K562 (cell line): ENCODE measurements at regions not wholly inside any gene's neighbourhood (a gene's known extent, or its start where the extent isn't known, plus 50 kb on each side); places are given as distances from the start of the nearest gene placed in this dataset.

Experiments used
- ATAC-seq: fragments of 200-7000 bp; cut with Tn5 transposase; 3 replicates; pipeline ENCODE4 v1.9.1; 2020; ENCODE audit warnings: moderate library complexity
- BruUV-seq: library from RNA; stranded (reverse); fragments of 400-500 nt; replicated peaks from 2 replicates; lab custom pipeline; 2021; lab: Mats Ljungman, UMichigan
- CTCF ChIA-PET: fragments of 300-600 bp; formaldehyde crosslinking; extraction: SDS; loops from one replicate; lab custom pipeline; 2021; ENCODE audit warnings: low intra/inter-chr PET ratio; lab: Yijun Ruan, JAX
- POLR2A ChIA-PET: fragments of 300-600, 350-650 bp; sonication (Branson Sonifier 250); formaldehyde crosslinking; extraction: SDS; loops from one replicate; lab custom pipeline; 2021; ENCODE audit warnings: antibody characterized with exemption, inconsistent platforms; lab: Yijun Ruan, JAX
- DNase-seq, 4 experiments: peaks; one replicate each; pipeline versions ENCODE4 v3.0.0 to v3.0.0-alpha.2; 2011 to 2018; ENCODE audit warnings: low spot score in 3 of 4, mixed read lengths in 3 of 4; ENCODE audit errors: extremely low read depth in 1 of 4
- FAIRE-seq: peaks from 2 replicates; lab custom pipeline; 2011; peaks lifted over from hg19 to GRCh38; lab: Jason Lieb, UNC
- H2AFZ ChIP-seq: 2 replicates; pipeline ENCODE4 v1.6.0; 2011; ENCODE audit warnings: low read depth, low read length, control low read depth, inconsistent platforms
- H3K27ac ChIP-seq: fragments of 200-600 bp; 3 replicates; pipeline ENCODE4 v1.8.0; 2011; ENCODE audit warnings: low read depth, mild to moderate bottlenecking, control low read depth, inconsistent platforms, low read length, moderate library complexity, mixed read lengths; ENCODE audit errors: extremely low read depth
- H3K27me3 ChIP-seq, 2 experiments: fragments of 300-600 bp in 1 of 2; 2 replicates in 1 of 2; 3 replicates in 1 of 2; pipeline versions ENCODE4 v1.6.0 to v1.8.0; 2011; ENCODE audit warnings: inconsistent platforms in 2 of 2, low read length in 2 of 2, mild to moderate bottlenecking in 1 of 2, mixed read lengths in 1 of 2, moderate library complexity in 1 of 2; ENCODE audit not compliant: control insufficient read depth in 2 of 2, insufficient read depth in 2 of 2
- H3K36me3 ChIP-seq: fragments of 300-600 bp; 3 replicates; pipeline ENCODE4 v1.8.0; 2011; ENCODE audit warnings: mild to moderate bottlenecking, low read length, inconsistent platforms; ENCODE audit not compliant: control insufficient read depth, insufficient read depth
- H3K4me1 ChIP-seq, 2 experiments: fragments of 200-600 bp in 1 of 2; replicated peaks in 1 of 2; 2 replicates in 1 of 2; 3 replicates in 1 of 2; pipeline versions ENCODE4 v1.5.1 to v1.8.0; 2011; ENCODE audit warnings: inconsistent platforms in 2 of 2, low read length in 2 of 2, mild to moderate bottlenecking in 1 of 2, mixed read lengths in 1 of 2, moderate library complexity in 1 of 2; ENCODE audit not compliant: control insufficient read depth in 2 of 2, insufficient read depth in 2 of 2
- H3K4me2 ChIP-seq: 2 replicates; pipeline ENCODE4 v1.6.1; 2011; ENCODE audit warnings: low read length, control low read depth, inconsistent platforms, mixed read lengths; ENCODE audit not compliant: insufficient read depth
- H3K4me3 ChIP-seq: fragments of 200-600 bp; sonication (generic), shearing (Covaris generic); 2 replicates; pipeline ENCODE4 v1.5.1; 2016; ENCODE audit warnings: control low read depth, inconsistent platforms
- H3K79me2 ChIP-seq: fragments of 200-600 bp; 3 replicates; pipeline ENCODE4 v1.8.0; 2011; ENCODE audit warnings: low read length, inconsistent platforms; ENCODE audit not compliant: control insufficient read depth, insufficient read depth
- H3K9ac ChIP-seq, 2 experiments: 2 replicates each; pipeline versions ENCODE4 v1.6.0 to v1.6.1; 2011; ENCODE audit warnings: low read depth in 2 of 2, low read length in 2 of 2, control low read depth in 1 of 2, inconsistent platforms in 1 of 2, mild to moderate bottlenecking in 1 of 2, mixed read lengths in 1 of 2; ENCODE audit not compliant: insufficient read depth in 1 of 2
- H3K9me1 ChIP-seq: one replicate; pipeline ENCODE4 v1.6.0; 2011; ENCODE audit warnings: inconsistent platforms, mild to moderate bottlenecking, low read length, moderate library complexity; ENCODE audit not compliant: control insufficient read depth, insufficient read depth
- H3K9me3 ChIP-seq: replicated peaks from 2 replicates; pipeline ENCODE4 v1.5.1; 2011; ENCODE audit warnings: low read depth, low read length, inconsistent platforms; ENCODE audit not compliant: control insufficient read depth, insufficient read depth
- H4K20me1 ChIP-seq: replicated peaks from 2 replicates; pipeline ENCODE4 v1.6.1; 2011; ENCODE audit warnings: low read length, inconsistent platforms, mixed read lengths; ENCODE audit not compliant: control insufficient read depth, insufficient read depth
- E2F3 ChIP-seq: fragments of 250-450 bp; sonication (Bioruptor Pico); IDR thresholded peaks from 2 replicates; pipeline ENCODE4 v1.4.0; 2020; ENCODE audit warnings: mild to moderate bottlenecking
- EP400 ChIP-seq: fragments of 450-650 bp; IDR thresholded peaks from 2 replicates; pipeline ENCODE4 v1.6.1; 2017; ENCODE audit warnings: antibody characterized with exemption, mild to moderate bottlenecking, moderate library complexity
- FOXA1 ChIP-seq: fragments of 450-650 bp; IDR thresholded peaks from 2 replicates; pipeline ENCODE4 v1.6.1; 2016; ENCODE audit warnings: mild to moderate bottlenecking, borderline replicate concordance
- FOXJ3 ChIP-seq: sonication (generic); formaldehyde crosslinking; IDR thresholded peaks from 2 replicates; pipeline ENCODE4 v1.4.0; 2020; ENCODE audit warnings: mild to moderate bottlenecking, missing genetic modification reagents
- FUS ChIP-seq: fragments of 200-400 bp; formaldehyde crosslinking; optimal IDR thresholded peaks from 2 replicates; pipeline ENCODE3; 2017; ENCODE audit warnings: low read depth, low read length
- MEF2A ChIP-seq: IDR thresholded peaks from 2 replicates; pipeline ENCODE4 v1.6.1; 2011; ENCODE audit warnings: low read depth, mild to moderate bottlenecking, low read length, moderate library complexity; ENCODE audit not compliant: control insufficient read depth
- MYC ChIP-seq, 2 experiments: fragments of 250-450 bp in 1 of 2; sonication (Bioruptor Pico) in 1 of 2; IDR thresholded peaks; 2 replicates each; pipeline versions ENCODE4 v1.5.1 to v1.6.1; 2012 to 2021; ENCODE audit warnings: low read depth in 2 of 2, borderline replicate concordance in 1 of 2, improper control_type of control experiment in 1 of 2, low read length in 1 of 2, mild to moderate bottlenecking in 1 of 2, moderate library complexity in 1 of 2
- SMARCB1 ChIP-seq: IDR thresholded peaks from 2 replicates; pipeline ENCODE4 v1.6.1; 2011; ENCODE audit warnings: improper control_type of control experiment, low read depth; ENCODE audit not compliant: insufficient read length
- WHSC1 ChIP-seq: IDR thresholded peaks from one replicate; pipeline ENCODE4 v1.6.1; 2012; ENCODE audit warnings: low read length, control low read depth, inconsistent platforms
- ZMIZ1 ChIP-seq, 2 experiments: fragments of 150-350 bp in 1 of 2; IDR thresholded peaks; 2 replicates each; pipeline ENCODE4 v1.6.1; 2012 to 2016; ENCODE audit warnings: low read depth in 2 of 2, low read length in 2 of 2, mild to moderate bottlenecking in 1 of 2, moderate library complexity in 1 of 2
- ZNF197 ChIP-seq: fragments of 200-800 bp; sonication (Bioruptor generic); IDR thresholded peaks from 2 replicates; pipeline ENCODE4 v1.6.1; 2016; ENCODE audit warnings: low read depth, missing genetic modification characterization, missing compliant biosample characterization
- ZNF23 ChIP-seq: fragments of 250-450 bp; sonication (Bioruptor Pico); IDR thresholded peaks from 2 replicates; pipeline ENCODE4 v1.4.0; 2020; ENCODE audit warnings: mild to moderate bottlenecking
- ZNF766 ChIP-seq: fragments of 200-800 bp; sonication (Bioruptor generic); conservative IDR thresholded peaks from 2 replicates; pipeline ENCODE4 v1.6.1; 2016; ENCODE audit warnings: missing genetic modification characterization, missing compliant biosample characterization
- WGBS: fragments of 100-300 bp; shearing (Covaris generic); methylation state at CpG from one replicate; pipeline ENCODE4 v1.1.6; 2016; ENCODE audit warnings: low coverage, mixed read lengths; ENCODE audit not compliant: insufficient coverage; ENCODE audit errors: missing lambda C conversion rate; 5-methylcytosine and 5-hydroxymethylcytosine counted together
- in situ Hi-C: fragments of 300-500 bp; cut with MboI; formaldehyde crosslinking; loops from 4 replicates; pipeline ENCODE4 v1.15.0; 2018; ENCODE audit warnings: inconsistent platforms, mixed read lengths
- intact Hi-C: fragments of 100-400 bp; cut with micrococcal nuclease; formaldehyde crosslinking; loops from 2 replicates; pipeline ENCODE4 v1.14.2; 2022
- TF ChIP-seq, protein P1 (sequence below): fragments of 200-800 bp; sonication (Bioruptor generic); IDR thresholded peaks from 2 replicates; pipeline ENCODE4 v1.6.1; 2016; ENCODE audit warnings: missing genetic modification characterization, missing compliant biosample characterization

DNA sequence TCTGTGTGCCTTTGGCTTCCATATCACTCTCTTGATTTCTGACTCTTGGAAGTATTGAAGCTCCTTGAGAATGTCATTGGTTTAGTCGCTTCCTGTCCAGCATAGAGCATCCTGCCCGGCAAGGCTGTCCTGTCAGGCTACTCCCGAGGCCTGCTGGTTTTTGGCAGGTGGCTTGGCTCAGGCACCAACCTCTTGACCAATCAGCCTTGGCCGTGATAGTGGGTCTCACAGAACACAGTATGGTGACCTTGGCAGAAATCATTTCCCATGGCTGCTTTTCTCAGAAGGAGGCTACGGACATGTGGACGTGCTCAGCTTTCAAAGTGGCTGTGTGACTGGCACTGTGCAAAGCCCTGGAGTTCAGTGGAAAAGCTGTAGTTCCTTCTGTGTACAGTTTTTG lies 516.9 kb downstream of the REEP3 start:
- WGBS, result 1% methylated on average over 6 of the region's 6 CpGs
- H3K36me3 ChIP-seq, result no peaks in the 10 kb centered on the region
- H3K4me2 ChIP-seq, result no peak overlapping the region
- no peaks in the 10 kb centered on the region for H3K9me3 ChIP-seq
- in situ Hi-C loops (no loop called here), intact Hi-C loops (no loop called here)
- BruUV-seq, result no TSS peak
- no peaks in the 10 kb centered on the region for H4K20me1 ChIP-seq
- H3K79me2 ChIP-seq, result no peaks in the 10 kb centered on the region
- H3K4me3 ChIP-seq, result no peak overlapping the region
- TF ChIP-seq ZMIZ1 (IDR thresholded peaks at IDR 0.05; ENCODE audit: low read depth in 2 of 2, low read length in 2 of 2), result no peak
- no peak for TF ChIP-seq ZNF197 (CRISPR knock-in tag)
- TF ChIP-seq MEF2A, result no peak
- TF ChIP-seq SMARCB1, result no peak
- no peak for TF ChIP-seq FOXJ3 (CRISPR knock-in tag)
- no peak for TF ChIP-seq ZNF766 (CRISPR knock-in tag)
- no peak for TF ChIP-seq EP400
- TF ChIP-seq, protein P1, sequence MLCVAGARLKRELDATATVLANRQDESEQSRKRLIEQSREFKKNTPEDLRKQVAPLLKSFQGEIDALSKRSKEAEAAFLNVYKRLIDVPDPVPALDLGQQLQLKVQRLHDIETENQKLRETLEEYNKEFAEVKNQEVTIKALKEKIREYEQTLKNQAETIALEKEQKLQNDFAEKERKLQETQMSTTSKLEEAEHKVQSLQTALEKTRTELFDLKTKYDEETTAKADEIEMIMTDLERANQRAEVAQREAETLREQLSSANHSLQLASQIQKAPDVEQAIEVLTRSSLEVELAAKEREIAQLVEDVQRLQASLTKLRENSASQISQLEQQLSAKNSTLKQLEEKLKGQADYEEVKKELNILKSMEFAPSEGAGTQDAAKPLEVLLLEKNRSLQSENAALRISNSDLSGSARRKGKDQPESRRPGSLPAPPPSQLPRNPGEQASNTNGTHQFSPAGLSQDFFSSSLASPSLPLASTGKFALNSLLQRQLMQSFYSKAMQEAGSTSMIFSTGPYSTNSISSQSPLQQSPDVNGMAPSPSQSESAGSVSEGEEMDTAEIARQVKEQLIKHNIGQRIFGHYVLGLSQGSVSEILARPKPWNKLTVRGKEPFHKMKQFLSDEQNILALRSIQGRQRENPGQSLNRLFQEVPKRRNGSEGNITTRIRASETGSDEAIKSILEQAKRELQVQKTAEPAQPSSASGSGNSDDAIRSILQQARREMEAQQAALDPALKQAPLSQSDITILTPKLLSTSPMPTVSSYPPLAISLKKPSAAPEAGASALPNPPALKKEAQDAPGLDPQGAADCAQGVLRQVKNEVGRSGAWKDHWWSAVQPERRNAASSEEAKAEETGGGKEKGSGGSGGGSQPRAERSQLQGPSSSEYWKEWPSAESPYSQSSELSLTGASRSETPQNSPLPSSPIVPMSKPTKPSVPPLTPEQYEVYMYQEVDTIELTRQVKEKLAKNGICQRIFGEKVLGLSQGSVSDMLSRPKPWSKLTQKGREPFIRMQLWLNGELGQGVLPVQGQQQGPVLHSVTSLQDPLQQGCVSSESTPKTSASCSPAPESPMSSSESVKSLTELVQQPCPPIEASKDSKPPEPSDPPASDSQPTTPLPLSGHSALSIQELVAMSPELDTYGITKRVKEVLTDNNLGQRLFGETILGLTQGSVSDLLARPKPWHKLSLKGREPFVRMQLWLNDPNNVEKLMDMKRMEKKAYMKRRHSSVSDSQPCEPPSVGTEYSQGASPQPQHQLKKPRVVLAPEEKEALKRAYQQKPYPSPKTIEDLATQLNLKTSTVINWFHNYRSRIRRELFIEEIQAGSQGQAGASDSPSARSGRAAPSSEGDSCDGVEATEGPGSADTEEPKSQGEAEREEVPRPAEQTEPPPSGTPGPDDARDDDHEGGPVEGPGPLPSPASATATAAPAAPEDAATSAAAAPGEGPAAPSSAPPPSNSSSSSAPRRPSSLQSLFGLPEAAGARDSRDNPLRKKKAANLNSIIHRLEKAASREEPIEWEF (CRISPR knock-in tag), result no peak
- TF ChIP-seq ZNF23, result no peak
- no peak for TF ChIP-seq FUS
- no peak for TF ChIP-seq FOXA1
- no peak for TF ChIP-seq MYC (IDR thresholded peaks at IDR 0.05; ENCODE audit: low read depth, low read length)
- TF ChIP-seq MYC (CRISPR knock-in tag; IDR thresholded peaks at IDR 0.05; ENCODE audit: borderline replicate concordance, low read depth), result no peak
- TF ChIP-seq E2F3 (CRISPR knock-in tag), result no peak
- TF ChIP-seq WHSC1, result no peak
- no peaks in the 10 kb centered on the region for H3K27me3 ChIP-seq
- ChIA-PET CTCF (no interaction called here), POLR2A (no interaction called here)
- FAIRE-seq (no peak), ATAC-seq (no peak), DNase-seq (no peak)
- H3K4me1 ChIP-seq, result peaks cover 0 to 8% of the 10 kb centered on the region in 2 experiments; a peak in 2 of 5 replicates
- H3K9me1 ChIP-seq, result no peaks in the 10 kb centered on the region
- no peak overlapping the region for H3K27ac ChIP-seq
- no peak overlapping the region for H3K9ac ChIP-seq
- H2AFZ ChIP-seq, result no peak overlapping the region
